ENCODE measurements at regions not wholly inside any gene's neighbourhood (a gene's known extent, or its start where the extent isn't known, plus 50 kb on each side); places are given as distances from the start of the nearest gene placed in this dataset.
"Not testable (repeated sequence)": the region's sequence is repeated elsewhere in the genome, so short reads cannot be mapped to it uniquely, and the experiment has no call there.

GRCh38 chr17:63082273-63082861 is 116.3 kb downstream of the TANC2 start:
- peak; percentile 21 for DNase-seq

DNA sequence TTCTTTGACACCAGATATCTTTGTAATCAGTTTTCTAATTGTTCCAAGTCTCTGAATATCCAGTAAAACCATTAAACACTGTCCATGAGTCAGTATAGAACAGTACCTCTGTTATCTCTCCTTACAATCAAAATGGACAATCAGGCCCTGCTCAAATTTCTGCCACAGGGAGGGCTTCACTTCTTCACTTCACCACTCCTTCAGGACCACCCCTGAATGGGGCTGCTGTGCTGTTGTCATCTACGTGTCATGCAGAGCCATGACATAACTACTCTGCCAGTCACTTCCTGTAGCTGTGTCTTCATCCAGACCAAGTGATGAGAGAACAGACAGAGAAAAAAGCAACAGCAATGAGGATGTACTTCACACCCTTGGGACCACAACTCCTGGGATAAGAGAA is 116.9 kb downstream of the TANC2 start:
- DNase-seq = no peak

DNA sequence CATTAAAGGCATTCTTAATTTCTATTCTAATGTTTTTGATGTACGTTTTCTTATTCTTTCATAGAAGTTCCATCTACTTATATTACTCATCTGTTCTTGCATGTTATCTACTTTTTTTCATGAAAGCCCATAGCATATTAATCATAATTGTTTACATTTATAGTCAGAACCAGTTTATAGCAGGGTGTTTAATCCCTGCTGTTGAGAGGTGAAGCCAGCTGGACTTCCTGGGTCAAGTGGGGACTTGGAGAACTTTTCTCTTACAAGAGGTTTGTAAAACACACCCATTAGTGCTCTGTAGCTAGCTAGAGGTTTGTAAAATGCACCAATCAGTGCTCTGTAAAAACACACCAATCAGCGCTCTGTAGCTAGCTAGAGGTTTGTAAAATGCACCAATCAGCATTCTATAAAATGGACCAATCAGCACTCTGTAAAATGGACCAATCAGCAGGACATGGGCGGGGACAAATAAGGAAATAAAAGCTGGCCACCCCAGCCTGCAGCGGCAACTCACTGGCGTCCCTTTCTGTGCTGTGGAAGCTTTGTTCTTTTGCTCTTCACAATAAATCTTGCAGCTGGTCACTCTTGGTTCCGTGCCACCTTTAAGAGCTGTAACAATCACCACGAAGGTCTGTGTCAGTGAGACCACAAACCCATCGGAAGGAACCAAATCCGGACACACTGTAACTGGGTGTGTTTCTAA is 120.6 kb downstream of the TANC2 start:
- DNase-seq = no peak

- not testable (repeated sequence) for DNase-seq
Measured at GRCh38 chr17:63090358-63091114, 124.5 kb downstream of the TANC2 start.

- DNase-seq = not testable (repeated sequence)
Measured at GRCh38 chr17:63091909-63092308, 125.9 kb downstream of the TANC2 start.

DNA sequence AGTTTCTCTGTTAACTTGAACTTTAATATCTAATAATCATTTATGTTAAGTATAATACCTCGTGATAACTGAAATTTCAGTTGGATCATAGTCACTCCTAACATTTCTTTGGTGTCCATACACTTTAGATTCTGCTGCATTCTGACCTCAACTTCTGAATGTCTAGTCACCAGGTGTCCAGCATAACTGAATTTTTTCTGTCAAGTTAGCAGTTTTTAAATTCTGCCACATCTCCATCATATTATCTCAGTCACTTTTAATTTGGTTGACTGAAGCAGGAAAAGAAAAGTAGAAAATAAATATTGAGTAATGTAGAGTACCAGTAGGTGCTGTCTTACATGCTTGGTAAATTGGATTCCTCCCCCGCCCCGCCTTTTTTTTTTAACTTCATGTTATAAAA is 128.6 kb downstream of the TANC2 start:
- DNase-seq = no peak

GRCh38 chr17:63095459-63095858 is 129.4 kb downstream of the TANC2 start:
- no peak for DNase-seq

DNA sequence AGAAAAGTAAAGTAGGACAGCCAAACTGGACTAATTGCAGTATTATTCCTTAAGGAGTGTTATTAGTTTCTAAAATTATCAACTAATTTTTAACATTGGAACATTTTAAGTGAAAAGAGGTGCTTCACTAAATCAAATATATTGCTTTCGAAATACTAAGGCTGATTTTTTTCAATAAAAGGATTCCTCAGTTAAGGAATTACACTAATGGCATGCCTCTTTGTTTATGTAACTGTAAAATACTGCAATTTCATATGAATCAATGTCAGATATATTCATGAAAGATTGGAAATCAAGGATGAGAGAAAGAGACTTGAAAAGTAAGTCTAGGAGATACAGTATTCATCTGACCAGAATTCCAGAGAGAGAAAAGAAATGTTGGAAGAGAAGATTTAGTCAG is 129.8 kb downstream of the TANC2 start:
- no peak for DNase-seq

GRCh38 chr17:63096426-63096825 is 130.4 kb downstream of the TANC2 start:
- DNase-seq = no peak

DNA sequence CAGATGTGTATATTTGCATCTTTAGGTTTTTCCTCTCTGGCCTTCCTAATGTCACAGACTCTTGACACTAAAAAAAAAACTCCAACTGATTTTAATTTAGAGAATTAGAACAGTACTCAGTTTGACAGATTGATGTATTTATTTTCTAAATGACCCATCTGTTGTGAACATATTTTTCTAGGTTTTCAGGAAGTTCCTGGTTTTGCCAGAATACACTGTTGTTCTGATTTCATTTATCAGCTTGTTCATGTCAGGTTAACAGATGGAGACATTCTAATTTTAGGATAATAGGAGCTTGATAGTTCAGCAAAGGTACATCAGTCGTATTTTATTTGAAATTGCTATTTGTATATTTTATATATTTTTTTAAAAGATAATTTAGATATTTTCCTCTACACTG is 133.4 kb downstream of the TANC2 start:
- peak; percentile 9 for DNase-seq

DNA sequence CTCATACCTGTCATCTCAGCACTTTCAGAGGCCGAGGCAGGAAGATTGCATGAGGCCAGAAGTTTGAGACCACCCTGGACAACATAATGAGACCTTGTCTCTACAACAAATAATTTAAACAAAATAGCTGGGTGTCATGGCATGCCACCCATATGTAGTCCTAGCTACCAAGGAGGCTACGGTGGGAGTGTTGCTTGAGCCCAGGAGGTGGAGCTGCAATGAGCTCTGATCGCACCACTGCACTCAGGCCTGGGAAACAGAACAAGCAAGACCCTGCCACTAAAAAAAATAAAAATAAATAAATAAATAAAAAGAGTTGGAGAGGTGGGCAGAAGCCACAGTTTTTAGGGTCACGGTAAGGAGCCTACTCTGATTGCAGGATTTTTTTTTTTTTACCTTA is 136.0 kb downstream of the TANC2 start:
- DNase-seq = no peak

- DNase-seq = no peak
Measured at GRCh38 chr17:63106050-63106449, 140.0 kb downstream of the TANC2 start.

- peak; percentile 8 for DNase-seq
Measured at GRCh38 chr17:63109661-63110060, 143.6 kb downstream of the TANC2 start.

DNA sequence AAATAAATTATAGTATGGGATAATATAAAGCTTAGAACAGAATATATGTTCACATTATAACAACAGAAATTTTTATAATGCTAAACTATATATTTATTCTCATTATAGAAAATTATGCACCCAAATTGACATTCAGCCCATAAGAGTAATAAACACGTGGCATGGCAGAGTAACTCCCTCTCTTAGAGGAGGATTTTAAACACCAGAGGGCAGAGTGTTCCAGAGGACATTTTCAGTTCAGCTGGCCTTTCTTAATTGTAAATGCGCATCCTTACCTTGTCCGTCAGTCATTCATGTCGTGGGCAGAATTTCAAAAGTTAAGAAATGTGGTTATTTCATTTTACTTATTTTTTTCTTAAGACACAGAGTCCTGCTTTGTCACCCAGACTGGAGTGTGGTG is 147.1 kb downstream of the TANC2 start:
- no peak for DNase-seq

GRCh38 chr17:63116228-63116627 is 150.2 kb downstream of the TANC2 start:
- peak; percentile 21 for DNase-seq

GRCh38 chr17:63116967-63117830 is 151.2 kb downstream of the TANC2 start:
- peak; percentile 27 for DNase-seq

- no peak for DNase-seq
Measured at GRCh38 chr17:63120406-63120805, 154.4 kb downstream of the TANC2 start.

- peak; percentile 37 for DNase-seq
Measured at GRCh38 chr17:63124536-63124935, 158.5 kb downstream of the TANC2 start.

DNA sequence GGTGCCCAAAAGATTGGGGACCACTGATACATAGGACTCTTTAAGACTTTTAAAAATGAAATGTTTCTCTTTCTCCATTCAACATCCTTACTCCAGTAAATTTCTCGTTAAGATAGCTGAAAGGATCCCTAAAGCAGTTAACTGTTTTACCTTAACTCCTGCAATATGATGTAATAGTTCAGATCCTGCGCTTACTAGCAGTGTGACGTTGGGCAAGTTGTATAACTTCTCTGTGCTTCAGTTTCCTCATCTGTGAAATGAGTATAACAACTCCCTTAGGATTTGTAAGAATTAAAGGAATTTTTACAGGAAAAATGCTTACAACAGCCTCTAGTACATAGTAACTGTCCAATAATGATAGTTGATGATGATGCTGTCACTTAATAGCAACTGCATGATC is 158.9 kb downstream of the TANC2 start:
- DNase-seq = no peak

- no peak for DNase-seq
Measured at GRCh38 chr17:63125987-63126386, 160.0 kb downstream of the TANC2 start.

DNA sequence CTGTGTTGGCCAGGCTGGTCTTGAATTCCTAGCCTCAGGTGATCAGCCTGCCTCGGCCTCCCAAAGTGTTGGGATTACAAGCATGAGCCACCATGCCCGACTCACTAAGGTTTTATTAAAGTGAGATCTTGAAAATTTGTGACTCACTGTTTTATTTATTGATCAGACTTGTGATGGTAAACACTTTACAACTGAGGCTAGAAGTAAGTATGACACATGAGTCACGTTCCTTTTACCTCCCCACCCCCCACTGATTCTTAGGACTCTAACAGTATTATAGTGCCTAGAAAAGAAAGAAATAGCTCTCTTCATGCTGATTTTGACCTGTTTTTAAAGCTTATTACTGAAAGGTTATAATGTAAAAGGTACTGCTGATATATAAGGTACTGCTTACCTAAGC is 160.6 kb downstream of the TANC2 start:
- DNase-seq = no peak

DNA sequence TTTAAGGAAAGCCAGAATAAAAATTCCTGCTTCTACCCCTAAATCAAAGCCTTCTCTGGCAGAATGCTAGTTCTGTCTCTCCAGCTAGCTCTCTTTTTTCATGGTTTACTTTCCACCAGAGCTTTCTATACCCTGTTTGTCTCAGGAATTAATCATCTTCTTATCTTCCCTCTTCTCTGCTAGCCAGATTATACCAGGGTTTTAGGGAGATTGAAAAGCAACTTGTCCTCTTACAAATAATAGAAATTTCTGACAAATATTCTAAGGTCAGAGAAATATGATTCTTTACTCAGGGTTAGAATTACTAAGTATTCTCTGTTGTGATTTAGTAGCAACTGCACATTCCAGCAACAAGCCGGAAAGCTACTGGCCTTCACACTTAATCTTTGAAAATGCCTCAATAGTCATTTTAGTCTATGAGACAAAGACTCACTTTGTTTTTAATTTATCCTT is 166.4 kb downstream of the TANC2 start:
- DNase-seq = no peak

GRCh38 chr17:63133491-63133890 is 167.5 kb downstream of the TANC2 start:
- DNase-seq = no peak

Data from NCI-H69 (cell line).